ENCODE measurements at regions not wholly inside any gene's neighbourhood (a gene's known extent, or its start where the extent isn't known, plus 50 kb on each side); places are given as distances from the start of the nearest gene placed in this dataset.

DNA sequence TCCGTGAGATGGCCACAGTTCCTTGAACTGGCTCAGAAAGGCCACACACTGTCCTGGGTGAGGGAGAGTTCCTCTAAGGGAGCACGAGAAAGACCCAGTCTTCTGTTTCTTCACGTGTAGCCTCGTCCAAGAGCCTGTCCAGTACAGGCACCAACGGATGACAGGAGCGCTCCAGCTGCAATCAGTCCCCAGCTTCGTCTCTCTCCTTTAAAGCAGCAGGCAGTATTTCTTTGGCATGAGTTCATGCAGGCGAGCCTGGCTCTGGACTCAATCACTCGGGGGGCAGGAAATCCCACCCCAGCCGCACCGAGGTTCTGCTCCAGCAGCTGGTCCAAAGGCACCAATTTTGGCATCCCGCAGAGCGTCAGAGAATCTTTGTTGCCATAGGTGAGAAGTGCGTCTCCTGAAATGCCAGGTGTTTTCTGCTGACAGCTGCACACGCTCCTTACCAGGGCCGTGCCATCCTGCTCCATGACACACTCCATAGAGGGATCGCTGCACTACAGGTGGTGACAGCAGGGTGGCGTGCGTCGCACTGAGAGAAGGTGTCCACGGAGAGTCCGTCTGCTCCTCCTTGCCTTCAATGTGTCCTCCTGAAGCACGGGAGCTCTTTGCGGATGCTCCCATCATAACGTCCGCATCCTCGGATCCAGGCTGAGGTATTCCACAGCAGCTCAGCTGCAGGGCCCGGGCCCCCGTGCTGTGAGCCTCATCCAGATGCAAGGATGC, 59.6 kb upstream of the AFDN start:
- no peak overlapping the region for H2AFZ ChIP-seq
- no peaks in the 10 kb centered on the region for H3K9me3 ChIP-seq (ENCODE audit: control insufficient read depth, low read length)
- no peak overlapping the region for H3K9ac ChIP-seq
- H3K27me3 ChIP-seq (ENCODE audit: control insufficient read depth, insufficient read depth, low read length): no peaks in the 10 kb centered on the region
- no peak overlapping the region for H3K4me2 ChIP-seq (ENCODE audit: low read length)
- no peaks in the 10 kb centered on the region for H3K4me1 ChIP-seq
- TF ChIP-seq, protein P1, sequence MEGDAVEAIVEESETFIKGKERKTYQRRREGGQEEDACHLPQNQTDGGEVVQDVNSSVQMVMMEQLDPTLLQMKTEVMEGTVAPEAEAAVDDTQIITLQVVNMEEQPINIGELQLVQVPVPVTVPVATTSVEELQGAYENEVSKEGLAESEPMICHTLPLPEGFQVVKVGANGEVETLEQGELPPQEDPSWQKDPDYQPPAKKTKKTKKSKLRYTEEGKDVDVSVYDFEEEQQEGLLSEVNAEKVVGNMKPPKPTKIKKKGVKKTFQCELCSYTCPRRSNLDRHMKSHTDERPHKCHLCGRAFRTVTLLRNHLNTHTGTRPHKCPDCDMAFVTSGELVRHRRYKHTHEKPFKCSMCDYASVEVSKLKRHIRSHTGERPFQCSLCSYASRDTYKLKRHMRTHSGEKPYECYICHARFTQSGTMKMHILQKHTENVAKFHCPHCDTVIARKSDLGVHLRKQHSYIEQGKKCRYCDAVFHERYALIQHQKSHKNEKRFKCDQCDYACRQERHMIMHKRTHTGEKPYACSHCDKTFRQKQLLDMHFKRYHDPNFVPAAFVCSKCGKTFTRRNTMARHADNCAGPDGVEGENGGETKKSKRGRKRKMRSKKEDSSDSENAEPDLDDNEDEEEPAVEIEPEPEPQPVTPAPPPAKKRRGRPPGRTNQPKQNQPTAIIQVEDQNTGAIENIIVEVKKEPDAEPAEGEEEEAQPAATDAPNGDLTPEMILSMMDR (IDR thresholded peaks at IDR 0.05): no peak
- no peaks in the 10 kb centered on the region for H3K79me2 ChIP-seq
- no peak overlapping the region for H3K4me3 ChIP-seq (ENCODE audit: low read depth, low read length)
- no peak overlapping the region for H3K27ac ChIP-seq
- H3K36me3 ChIP-seq (ENCODE audit: control insufficient read depth, insufficient read depth, low read length): no peaks in the 10 kb centered on the region

DNA sequence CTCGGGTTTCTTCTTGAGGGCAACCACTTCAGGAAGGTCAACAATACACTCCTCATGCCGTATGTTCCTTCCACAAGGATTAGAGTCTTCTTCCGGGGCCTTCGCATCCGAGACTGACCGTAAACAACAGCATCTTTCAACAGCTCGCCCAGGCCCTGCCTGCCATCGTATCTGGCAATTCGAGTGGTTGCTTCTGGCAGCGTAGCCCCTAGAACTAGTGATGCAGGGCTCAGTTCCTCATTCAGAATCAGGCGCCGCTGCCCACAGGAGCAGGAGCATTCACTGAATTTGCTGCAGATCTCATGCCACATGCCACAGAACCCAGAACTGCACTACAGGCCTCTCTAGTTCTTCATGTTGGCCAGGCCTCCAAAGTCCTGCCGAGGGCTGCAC, 59.0 kb upstream of the AFDN start:
- Histone ChIP-seq H2AFZ (no peak overlapping the region), H3K36me3 (ENCODE audit: control insufficient read depth, insufficient read depth, low read length) (no peaks in the 10 kb centered on the region), H3K4me3 (ENCODE audit: low read depth, low read length) (no peak overlapping the region), H3K4me2 (ENCODE audit: low read length) (no peak overlapping the region), H3K4me1 (no peaks in the 10 kb centered on the region), H3K79me2 (no peaks in the 10 kb centered on the region), H3K27ac (no peak overlapping the region), H3K9me3 (ENCODE audit: control insufficient read depth, low read length) (no peaks in the 10 kb centered on the region), H3K9ac (no peak overlapping the region), H3K27me3 (ENCODE audit: control insufficient read depth, insufficient read depth, low read length) (no peaks in the 10 kb centered on the region)
- TF ChIP-seq, protein P1 (IDR thresholded peaks at IDR 0.05): no peak

DNA sequence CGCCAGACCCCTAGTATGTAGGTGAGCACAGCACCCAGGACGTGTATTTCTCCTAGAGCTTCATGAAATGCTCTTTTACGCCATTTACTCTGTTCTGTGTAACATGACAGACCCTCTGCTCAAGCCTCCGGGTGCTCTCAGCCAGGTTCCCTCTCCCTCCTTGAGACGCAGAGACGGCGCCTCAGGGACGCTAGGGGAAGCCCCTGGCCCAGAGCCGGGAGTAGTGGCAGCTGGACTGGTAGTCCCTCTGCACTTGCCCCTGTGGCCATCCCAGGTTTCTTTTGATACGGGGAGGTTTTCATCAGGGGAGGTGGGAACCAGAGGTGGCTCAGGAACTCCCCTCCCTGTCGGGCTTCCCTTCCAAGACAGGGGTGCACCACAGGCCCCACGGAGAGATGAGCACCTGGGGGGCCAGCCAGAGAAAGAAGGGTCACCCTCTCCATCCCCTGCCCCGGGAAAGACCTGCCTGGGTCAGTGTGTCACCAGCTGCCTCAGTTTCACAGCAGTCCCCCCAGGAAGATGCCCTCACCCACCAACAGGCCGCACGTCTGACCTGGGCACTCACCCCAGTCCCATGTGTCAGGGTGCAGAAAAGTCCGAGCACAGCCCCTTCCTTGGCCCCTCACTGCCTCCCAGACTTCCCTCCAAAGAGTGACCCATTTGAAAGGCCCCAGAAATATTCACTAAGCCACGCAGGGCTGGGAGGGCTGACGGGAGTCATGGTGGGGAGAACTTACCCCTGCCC, 58.1 kb upstream of the AFDN start:
- Histone ChIP-seq H3K4me1 (no peaks in the 10 kb centered on the region), H3K79me2 (no peaks in the 10 kb centered on the region), H3K9ac (no peak overlapping the region), H3K9me3 (ENCODE audit: control insufficient read depth, low read length) (no peaks in the 10 kb centered on the region), H3K4me3 (ENCODE audit: low read depth, low read length) (no peak overlapping the region), H2AFZ (no peak overlapping the region), H3K4me2 (ENCODE audit: low read length) (no peak overlapping the region), H3K27me3 (ENCODE audit: control insufficient read depth, insufficient read depth, low read length) (no peaks in the 10 kb centered on the region), H3K36me3 (ENCODE audit: control insufficient read depth, insufficient read depth, low read length) (no peaks in the 10 kb centered on the region), H3K27ac (no peak overlapping the region)
- TF ChIP-seq, protein P1 (IDR thresholded peaks at IDR 0.05): no peak

DNA sequence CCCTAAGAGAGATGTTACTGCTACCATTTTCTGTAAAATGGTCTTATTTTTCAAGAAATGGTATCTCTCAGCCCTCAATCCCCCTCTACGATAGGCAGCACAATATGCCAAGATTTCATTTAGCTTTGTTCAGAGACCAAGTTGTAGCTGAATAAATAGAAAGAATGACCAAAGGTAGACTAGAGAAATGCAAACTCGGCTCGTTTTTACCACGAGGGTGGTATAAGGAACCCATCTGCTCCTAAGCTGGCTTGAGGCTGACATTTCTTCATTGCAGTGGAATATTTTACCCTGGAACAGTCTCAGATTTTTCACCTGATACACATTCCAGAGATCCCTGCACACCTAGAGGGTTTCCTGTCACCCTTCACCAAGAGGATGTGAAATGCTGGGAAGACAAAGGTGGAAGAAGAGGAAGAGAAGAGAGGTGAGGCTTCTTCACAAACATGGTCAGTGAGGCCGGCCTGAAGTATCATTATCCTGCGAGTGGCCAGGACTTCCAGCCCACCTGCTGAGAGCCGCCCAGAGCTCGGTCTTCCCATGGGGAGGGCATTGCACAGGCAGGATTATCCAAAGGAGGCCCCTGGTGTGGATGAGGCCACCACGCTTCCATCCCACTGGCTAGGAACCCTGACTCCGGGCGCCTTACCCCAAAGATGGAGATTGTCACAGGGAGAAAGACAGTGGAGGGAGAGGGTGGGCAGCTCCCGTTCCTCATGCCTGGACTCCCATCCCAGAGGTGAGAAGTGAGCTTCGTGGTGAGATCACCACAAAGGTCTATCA, 57.1 kb upstream of the AFDN start:
- no peaks in the 10 kb centered on the region for H3K79me2 ChIP-seq
- H3K27me3 ChIP-seq (ENCODE audit: control insufficient read depth, insufficient read depth, low read length): no peaks in the 10 kb centered on the region
- TF ChIP-seq, protein P1 (IDR thresholded peaks at IDR 0.05): no peak
- no peak overlapping the region for H3K4me3 ChIP-seq (ENCODE audit: low read depth, low read length)
- no peaks in the 10 kb centered on the region for H3K9me3 ChIP-seq (ENCODE audit: control insufficient read depth, low read length)
- no peak overlapping the region for H3K27ac ChIP-seq
- H3K4me2 ChIP-seq (ENCODE audit: low read length): no peak overlapping the region
- H3K9ac ChIP-seq: no peak overlapping the region
- H3K4me1 ChIP-seq: no peaks in the 10 kb centered on the region
- H2AFZ ChIP-seq: no peak overlapping the region
- no peaks in the 10 kb centered on the region for H3K36me3 ChIP-seq (ENCODE audit: control insufficient read depth, insufficient read depth, low read length)
